Neural progenitor cell (in vitro differentiated cells): ENCODE measurements at regions not wholly inside any gene's neighbourhood (a gene's known extent, or its start where the extent isn't known, plus 50 kb on each side); places are given as distances from the start of the nearest gene placed in this dataset.

ENCODE experiments used
- DNase-seq: peaks from one replicate; pipeline ENCODE4 v3.0.0-alpha.2; 2016; ENCODE audit warnings: low spot score
- H2AFZ ChIP-seq: fragments of 200-600 bp; sonication (generic); replicated peaks from 2 replicates; pipeline ENCODE4 v1.6.1; 2016; ENCODE audit warnings: antibody characterized with exemption
- H3F3A ChIP-seq: fragments of 200-600 bp; sonication (generic); 2 replicates; pipeline ENCODE4 v1.6.1; 2016; ENCODE audit warnings: antibody characterized with exemption, low read depth
- H3K27ac ChIP-seq: fragments of 200-600 bp; sonication (generic); 2 replicates; pipeline ENCODE4 v1.5.1; 2016; ENCODE audit warnings: mild to moderate bottlenecking
- H3K27me3 ChIP-seq: fragments of 200-600 bp; sonication (generic); 2 replicates; pipeline ENCODE4 v1.6.1; 2016; ENCODE audit warnings: mild to moderate bottlenecking, moderate library complexity
- H3K36me3 ChIP-seq: fragments of 200-600 bp; sonication (generic); 2 replicates; pipeline ENCODE4 v1.5.1; 2016
- H3K4me1 ChIP-seq: fragments of 200-600 bp; sonication (generic); 2 replicates; pipeline ENCODE4 v1.6.1; 2016; ENCODE audit warnings: mixed run types
- H3K4me2 ChIP-seq: fragments of 200-600 bp; sonication (generic); 2 replicates; pipeline ENCODE4 v1.6.1; 2016
- H3K4me3 ChIP-seq: fragments of 200-600 bp; sonication (generic); 2 replicates; pipeline ENCODE4 v1.5.1; 2016
- H3K79me2 ChIP-seq: fragments of 200-600 bp; sonication (generic); 2 replicates; pipeline ENCODE4 v1.6.1; 2016; ENCODE audit warnings: low read depth
- H3K9ac ChIP-seq: fragments of 200-600 bp; sonication (generic); 2 replicates; pipeline ENCODE4 v1.6.1; 2016
- H3K9me3 ChIP-seq: fragments of 200-600 bp; sonication (generic); 2 replicates; pipeline ENCODE4 v1.5.1; 2016; ENCODE audit warnings: low read depth
- H4K20me1 ChIP-seq: fragments of 200-600 bp; sonication (generic); 2 replicates; pipeline ENCODE4 v1.6.1; 2016; ENCODE audit warnings: low read depth
- H3K27ac Mint-ChIP-seq: 3 replicates; pipeline ENCODE4 v1.8.0; 2021; ENCODE audit warnings: mixed read lengths
- H3K27me3 Mint-ChIP-seq: 2 replicates; pipeline ENCODE4 v1.8.0; 2022; ENCODE audit warnings: low read depth, mild to moderate bottlenecking, inconsistent platforms, moderate library complexity, mixed read lengths; ENCODE audit not compliant: insufficient read depth
- H3K36me3 Mint-ChIP-seq: 3 replicates; pipeline ENCODE4 v1.8.0; 2021; ENCODE audit warnings: mixed read lengths
- H3K4me1 Mint-ChIP-seq: 3 replicates; pipeline ENCODE4 v1.8.0; 2021; ENCODE audit warnings: mixed read lengths
- H3K4me3 Mint-ChIP-seq: 3 replicates; pipeline ENCODE4 v1.8.0; 2021; ENCODE audit warnings: mild to moderate bottlenecking, moderate library complexity, mixed read lengths
- H3K9me3 Mint-ChIP-seq: 3 replicates; pipeline ENCODE4 v1.8.0; 2020; ENCODE audit warnings: mixed read lengths
- CTCF ChIP-seq: fragments of 200-600 bp; sonication (generic); IDR thresholded peaks from 2 replicates; pipeline ENCODE4 v1.5.1; 2017; ENCODE audit warnings: antibody characterized with exemption, mild to moderate bottlenecking
- EZH2 ChIP-seq: fragments of 200-600 bp; sonication (generic); IDR thresholded peaks from 2 replicates; pipeline ENCODE4 v1.6.1; 2017; ENCODE audit warnings: antibody characterized with exemption, mild to moderate bottlenecking, moderate library complexity
- EZH2phosphoT487 ChIP-seq: fragments of 200-600 bp; sonication (generic); IDR thresholded peaks from 2 replicates; pipeline ENCODE4 v1.6.1; 2017; ENCODE audit warnings: antibody characterized with exemption

- Histone ChIP-seq H3K27me3 (no peaks in the 10 kb centered on the region), H3K27ac (no peak overlapping the region), H3K36me3 (no peaks in the 10 kb centered on the region), H3K4me1 (no peaks in the 10 kb centered on the region), H4K20me1 (no peaks in the 10 kb centered on the region), H3F3A (no peaks in the 10 kb centered on the region), H3K4me3 (no peak overlapping the region), H2AFZ (peak overlapping the region; percentile 46), H3K4me2 (no peak overlapping the region), H3K9ac (no peak overlapping the region), H3K9me3 (no peaks in the 10 kb centered on the region), H3K79me2 (no peaks in the 10 kb centered on the region)
- Mint-ChIP-seq H3K4me1 (peaks cover 2% of the 10 kb centered on the region), H3K27ac (no peak overlapping the region), H3K27me3 (peaks cover 3% of the 10 kb centered on the region), H3K4me3 (no peak overlapping the region), H3K36me3 (no peaks in the 10 kb centered on the region), H3K9me3 (no peaks in the 10 kb centered on the region)
- DNase-seq = no peak
- no peak for TF ChIP-seq CTCF
- no peak for TF ChIP-seq EZH2
- TF ChIP-seq EZH2phosphoT487 = no peak
Measured at GRCh38 chr4:108466936-108467902, 153.2 kb upstream of the RPL34 start.

GRCh38 chr4:108465886-108466500 lies 154.4 kb upstream of the RPL34 start:
- no peaks in the 10 kb centered on the region for H3K27me3 ChIP-seq
- no peak overlapping the region for H3K4me2 ChIP-seq
- no peaks in the 10 kb centered on the region for H3K79me2 ChIP-seq
- H4K20me1 ChIP-seq = no peaks in the 10 kb centered on the region
- no peak for DNase-seq
- H3K27ac ChIP-seq = no peak overlapping the region
- no peak overlapping the region for H3K9ac ChIP-seq
- Mint-ChIP-seq H3K4me3 (no peak overlapping the region), H3K27me3 (no peaks in the 10 kb centered on the region), H3K36me3 (no peaks in the 10 kb centered on the region), H3K4me1 (peaks cover 2% of the 10 kb centered on the region), H3K27ac (no peak overlapping the region), H3K9me3 (no peaks in the 10 kb centered on the region)
- no peaks in the 10 kb centered on the region for H3K9me3 ChIP-seq
- no peaks in the 10 kb centered on the region for H3K36me3 ChIP-seq
- no peaks in the 10 kb centered on the region for H3K4me1 ChIP-seq
- TF ChIP-seq CTCF (no peak), EZH2 (no peak), EZH2phosphoT487 (no peak)
- H2AFZ ChIP-seq = no peak overlapping the region
- H3K4me3 ChIP-seq = no peak overlapping the region
- no peaks in the 10 kb centered on the region for H3F3A ChIP-seq

GRCh38 chr4:108458681-108459080 lies 161.7 kb upstream of the RPL34 start:
- Mint-ChIP-seq H3K4me3 (no peak overlapping the region), H3K36me3 (no peaks in the 10 kb centered on the region)
- H4K20me1 ChIP-seq = no peaks in the 10 kb centered on the region

More at GRCh38 chr4:108458681-108459080, 161.7 kb upstream of the RPL34 start:
- Mint-ChIP-seq H3K27me3 (no peaks in the 10 kb centered on the region), H3K9me3 (no peaks in the 10 kb centered on the region), H3K27ac (no peak overlapping the region), H3K4me1 (no peaks in the 10 kb centered on the region)
- H3K36me3 ChIP-seq = no peaks in the 10 kb centered on the region
- no peaks in the 10 kb centered on the region for H3K27me3 ChIP-seq
- H2AFZ ChIP-seq = no peak overlapping the region
- H3K9me3 ChIP-seq = no peaks in the 10 kb centered on the region
- no peak overlapping the region for H3K4me3 ChIP-seq
- H3F3A ChIP-seq = no peaks in the 10 kb centered on the region
- DNase-seq = no peak
- no peak overlapping the region for H3K9ac ChIP-seq
- no peak overlapping the region for H3K27ac ChIP-seq
- no peak for TF ChIP-seq CTCF
- TF ChIP-seq EZH2phosphoT487 = no peak
- TF ChIP-seq EZH2 = no peak
- H3K79me2 ChIP-seq = no peaks in the 10 kb centered on the region
- H3K4me2 ChIP-seq = no peak overlapping the region
- no peaks in the 10 kb centered on the region for H3K4me1 ChIP-seq
